GM18505 (cell line): ENCODE measurements at regions not wholly inside any gene's neighbourhood (a gene's known extent, or its start where the extent isn't known, plus 50 kb on each side); places are given as distances from the start of the nearest gene placed in this dataset.

Source experiments
- ATAC-seq: cut with Tn5 transposase; IDR thresholded peaks from one replicate; pipeline ENCODE4 v1.9.1; 2021; ENCODE audit not compliant: unreplicated experiment
- POLR2A ChIP-seq: IDR thresholded peaks from 4 replicates; pipeline ENCODE4 v1.6.1; 2011; ENCODE audit warnings: borderline replicate concordance; ENCODE audit not compliant: insufficient read depth, insufficient read length; ENCODE audit errors: extremely low read depth

- ATAC-seq, result no peak
- no peak for TF ChIP-seq POLR2A
Measured at GRCh38 chr2:48148841-48149430, 165.5 kb upstream of the FOXN2 start.

DNA sequence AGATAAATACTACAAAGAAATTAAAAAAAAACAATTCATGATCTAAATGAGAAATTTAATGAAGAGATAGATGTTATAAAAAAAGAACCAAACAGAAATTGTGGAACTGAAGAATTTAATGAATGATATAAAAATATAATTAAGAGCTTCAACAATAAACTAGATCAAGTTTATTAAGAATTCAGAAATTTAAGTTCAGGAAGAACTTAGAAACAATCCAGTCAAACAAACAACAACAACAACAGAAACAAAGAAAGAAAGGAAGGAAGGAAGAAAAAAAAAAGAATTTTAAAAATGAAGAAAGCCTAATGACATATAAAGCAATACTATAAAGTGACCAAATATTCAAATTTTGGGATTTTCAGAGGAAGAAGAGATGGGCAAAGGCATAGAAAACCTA is 157.3 kb upstream of the FOXN2 start:
- ATAC-seq, result no peak
- no peak for TF ChIP-seq POLR2A

DNA sequence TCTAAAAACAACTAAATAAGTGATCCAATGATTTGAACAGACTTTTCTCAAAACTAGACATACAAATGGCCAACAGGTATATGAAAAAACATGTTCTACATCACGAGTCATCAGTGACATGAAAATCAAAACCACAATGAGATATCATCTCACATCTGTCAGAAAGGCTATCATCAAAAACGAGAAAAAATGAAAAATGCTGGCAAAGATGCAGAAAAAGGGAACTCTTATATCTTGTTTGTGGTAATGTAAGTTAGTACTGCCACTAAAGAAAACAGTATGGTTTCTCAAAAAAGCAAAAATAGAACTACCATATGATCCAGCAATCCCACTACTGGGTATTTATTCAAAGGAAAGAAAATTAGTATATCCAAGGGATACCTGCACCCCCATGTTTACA is 152.9 kb upstream of the FOXN2 start:
- ATAC-seq, result no peak
- TF ChIP-seq POLR2A, result no peak

- ATAC-seq, result no peak
- no peak for TF ChIP-seq POLR2A
Measured at GRCh38 chr2:48162742-48163141, 151.7 kb upstream of the FOXN2 start.

DNA sequence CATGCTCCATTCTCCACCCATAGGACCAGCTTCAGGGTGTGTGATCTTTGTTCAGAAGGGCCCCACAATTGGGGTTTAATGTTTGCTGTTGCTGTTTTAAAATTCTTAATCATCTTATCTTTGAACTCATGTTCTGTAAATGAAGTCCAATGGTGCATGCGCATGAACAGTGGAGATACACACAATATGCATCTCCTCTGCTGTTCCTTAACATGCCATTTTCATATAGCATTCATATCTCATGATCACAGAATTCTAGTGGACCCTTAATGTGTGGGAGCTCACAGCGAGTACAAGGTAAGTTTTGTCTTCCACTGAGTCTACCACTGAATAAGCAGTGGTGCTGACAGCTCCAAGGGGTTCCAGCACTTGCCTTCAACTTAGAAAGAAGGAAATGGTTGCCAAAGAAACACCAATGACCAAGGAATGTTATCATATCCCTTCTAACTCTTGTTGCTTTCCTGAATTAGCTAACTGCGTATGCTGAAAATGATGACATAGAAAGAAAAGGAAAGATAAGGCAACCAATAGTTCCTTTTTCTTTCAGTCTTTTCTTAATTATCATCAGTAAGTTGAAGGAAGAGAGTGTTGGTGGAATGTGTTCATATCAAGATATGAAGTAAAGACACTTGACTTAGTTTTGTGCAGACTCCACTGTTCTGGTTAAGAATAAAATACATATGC is 149.3 kb upstream of the FOXN2 start:
- TF ChIP-seq POLR2A, result no peak
- no peak for ATAC-seq

DNA sequence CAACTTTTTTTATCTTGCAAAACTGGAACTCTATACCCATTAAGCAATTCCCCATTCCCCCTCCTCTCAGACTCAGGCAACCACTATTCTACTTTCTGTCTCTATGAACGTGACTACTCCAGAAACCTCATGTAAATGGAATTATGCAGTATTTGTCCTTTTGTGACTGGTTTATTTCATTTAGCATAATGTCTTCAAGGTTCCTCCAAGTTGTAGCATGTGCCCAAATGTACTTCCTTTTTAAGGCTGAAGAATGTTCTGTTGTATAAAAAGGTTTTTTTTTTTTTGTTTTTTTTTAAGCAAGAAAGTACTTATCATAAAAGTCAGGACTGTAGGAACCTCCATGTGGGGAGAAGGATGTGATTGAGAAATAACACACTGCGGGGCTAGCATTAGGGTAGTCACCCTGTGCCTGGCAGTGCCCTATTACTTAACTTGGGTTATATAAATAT is 145.3 kb upstream of the FOXN2 start:
- ATAC-seq, result no peak
- no peak for TF ChIP-seq POLR2A

DNA sequence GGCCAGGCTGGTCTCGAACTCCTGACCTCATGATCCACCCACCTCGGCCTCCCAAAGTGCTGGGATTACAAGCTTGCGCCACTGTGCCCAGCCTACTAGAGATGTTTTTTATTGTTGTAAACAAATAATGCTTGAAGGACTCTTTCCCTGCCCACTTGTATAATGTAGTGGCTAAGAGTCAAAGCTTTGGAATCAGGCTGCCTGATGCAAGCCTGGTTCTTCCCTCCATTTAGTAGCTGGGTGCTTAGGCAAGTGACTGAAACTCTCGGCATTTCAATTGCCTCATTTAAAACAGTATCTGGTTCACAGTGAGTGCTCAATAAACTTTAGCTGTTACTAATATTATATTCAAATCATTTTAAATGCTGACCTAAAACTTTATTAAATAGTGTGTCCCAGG is 144.2 kb upstream of the FOXN2 start:
- no peak for ATAC-seq
- no peak for TF ChIP-seq POLR2A

DNA sequence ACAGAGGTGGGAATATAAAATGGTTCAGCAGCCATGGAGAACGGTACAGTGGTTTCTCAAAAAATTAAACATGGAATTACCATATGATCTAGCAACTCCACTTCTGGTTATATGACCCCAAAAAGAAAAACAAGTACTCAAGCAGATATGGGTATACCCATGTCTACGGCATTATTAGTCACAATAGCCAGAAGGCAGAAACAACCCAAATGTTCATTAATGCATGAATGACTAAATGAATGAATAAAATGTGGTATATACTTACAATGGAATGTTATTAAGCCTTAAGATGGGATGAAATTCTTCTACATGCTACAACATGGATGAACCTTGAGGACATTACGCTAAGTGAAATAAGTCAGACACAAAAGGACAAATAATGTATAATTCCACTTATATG is 141.3 kb upstream of the FOXN2 start:
- no peak for ATAC-seq
- TF ChIP-seq POLR2A, result no peak

GRCh38 chr2:48174503-48174902 is 140.0 kb upstream of the FOXN2 start:
- no peak for ATAC-seq
- no peak for TF ChIP-seq POLR2A

DNA sequence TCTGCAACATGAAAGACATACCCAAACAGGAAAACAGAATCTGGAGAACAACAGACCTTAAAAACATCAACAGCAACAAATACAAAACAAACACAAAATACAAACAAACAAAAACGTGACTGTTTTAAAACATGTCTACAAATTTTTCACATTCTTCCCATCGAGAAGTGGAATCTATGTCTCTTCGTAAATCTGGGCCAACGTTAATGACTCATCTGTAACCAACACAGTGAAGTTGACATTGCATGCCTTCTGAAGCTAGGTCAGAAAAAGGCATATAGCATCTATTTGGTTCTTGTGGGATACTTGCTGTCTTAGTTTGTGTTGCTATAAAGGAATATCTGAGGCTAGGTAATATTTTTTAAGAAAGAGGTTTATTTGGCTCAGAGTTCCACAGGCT is 139.2 kb upstream of the FOXN2 start:
- ATAC-seq, result no peak
- TF ChIP-seq POLR2A, result no peak

GRCh38 chr2:48175656-48176055 is 138.8 kb upstream of the FOXN2 start:
- ATAC-seq, result no peak
- TF ChIP-seq POLR2A, result no peak

DNA sequence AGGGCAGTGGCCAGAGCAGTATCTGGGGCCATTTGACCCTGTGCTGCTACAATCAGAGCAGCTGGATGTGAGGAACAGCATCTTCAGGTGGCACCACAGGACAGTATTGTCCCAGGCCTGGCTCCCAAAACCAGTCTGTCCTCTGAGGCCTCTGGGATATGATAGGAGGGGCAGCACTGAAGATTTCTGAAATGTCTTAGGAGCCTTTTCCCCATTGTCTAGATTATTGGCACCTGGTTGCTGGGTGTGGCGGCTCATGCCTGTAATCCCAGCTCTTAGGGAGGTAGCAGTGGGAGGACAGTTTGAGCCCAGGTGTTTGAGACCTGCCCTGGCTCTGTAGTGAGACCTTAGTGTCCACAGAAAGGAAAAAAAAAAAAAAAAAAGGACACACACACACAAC is 137.6 kb upstream of the FOXN2 start:
- ATAC-seq, result no peak
- no peak for TF ChIP-seq POLR2A

- no peak for TF ChIP-seq POLR2A
- ATAC-seq, result no peak
Measured at GRCh38 chr2:48178611-48179010, 135.9 kb upstream of the FOXN2 start.

DNA sequence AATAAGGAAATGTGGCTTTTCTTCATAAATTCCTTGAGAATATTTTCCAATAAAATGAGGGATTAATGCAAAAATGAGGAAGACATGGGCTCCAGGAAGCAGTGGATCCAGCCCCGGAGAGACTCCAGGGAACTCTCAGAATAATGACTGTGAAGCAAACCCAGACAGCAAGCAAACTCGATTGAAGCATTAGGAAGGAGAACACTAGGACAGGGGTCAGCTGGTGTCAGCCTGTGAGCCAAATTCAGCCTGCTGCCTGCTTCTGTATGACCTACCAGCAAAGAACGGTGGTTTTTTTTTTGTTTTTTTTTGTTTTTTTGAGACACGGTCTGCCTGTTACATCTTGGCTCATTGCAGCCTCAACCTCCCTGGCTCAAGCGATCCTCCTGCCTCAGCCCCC is 133.9 kb upstream of the FOXN2 start:
- no peak for TF ChIP-seq POLR2A

DNA sequence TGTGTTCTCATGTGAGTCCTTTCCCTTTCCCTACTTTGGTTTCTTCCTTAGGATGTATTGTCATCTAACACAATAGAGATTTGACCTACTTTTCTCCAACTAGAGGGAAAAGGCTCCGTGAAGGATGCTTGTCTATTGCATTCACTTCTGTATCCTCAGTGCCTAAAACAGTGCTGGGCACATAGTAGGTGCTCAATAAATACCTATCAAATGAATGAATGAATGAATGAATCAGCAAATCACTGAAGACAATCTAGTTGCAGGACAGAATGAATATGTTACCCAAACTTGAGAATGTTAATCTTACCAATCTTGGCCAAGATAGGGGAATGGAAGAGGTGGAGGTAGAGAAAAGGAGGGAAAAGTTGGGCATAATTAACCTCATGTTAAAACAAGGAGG is 131.2 kb upstream of the FOXN2 start:
- ATAC-seq, result no peak

More for the DNA sequence above, 133.9 kb upstream of the FOXN2 start:
- no peak for ATAC-seq

DNA sequence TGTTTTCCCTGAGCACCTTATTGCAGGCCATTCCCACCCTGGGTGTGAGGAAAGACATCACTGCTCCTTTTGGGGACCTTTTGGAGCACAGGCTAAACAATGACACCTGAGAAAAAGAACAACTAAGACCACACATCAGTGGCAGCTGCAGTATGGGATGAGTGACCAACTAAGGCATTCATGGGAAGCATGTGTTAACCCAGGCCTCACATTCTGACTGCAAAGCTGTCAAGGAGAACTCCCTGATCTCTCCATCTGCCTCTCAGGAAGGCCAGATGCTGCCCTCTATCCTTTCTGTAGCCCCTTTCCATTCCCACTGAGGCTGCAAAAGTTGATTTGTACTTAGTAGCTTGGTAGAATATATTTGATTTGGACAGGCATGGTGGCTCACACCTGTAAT is 130.5 kb upstream of the FOXN2 start:
- no peak for ATAC-seq
- TF ChIP-seq POLR2A, result no peak

More for the DNA sequence above, 131.2 kb upstream of the FOXN2 start:
- no peak for TF ChIP-seq POLR2A

DNA sequence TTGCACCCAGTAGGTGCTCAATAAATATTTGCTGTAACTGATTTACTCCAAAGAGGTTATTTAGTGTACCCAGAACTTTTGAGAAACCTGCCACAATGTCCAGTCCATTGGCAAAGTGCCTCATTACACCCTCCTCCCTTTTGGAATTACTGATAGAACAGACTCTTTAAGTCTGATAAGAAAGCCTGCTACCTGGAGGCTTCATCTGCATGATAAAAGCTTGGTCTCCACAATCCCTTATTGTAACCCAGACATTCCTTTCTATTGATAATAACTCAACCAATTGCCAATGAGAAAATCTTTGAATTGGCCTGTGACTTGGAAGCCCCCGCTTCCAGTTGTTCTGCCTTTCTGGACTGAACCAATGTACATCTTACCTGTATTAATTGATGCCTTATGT is 127.0 kb upstream of the FOXN2 start:
- no peak for TF ChIP-seq POLR2A
- ATAC-seq, result no peak
